SIG-M5 treated with dmso at 0.1 percent for 504 hours (cell line): ENCODE measurements at regions not wholly inside any gene's neighbourhood (a gene's known extent, or its start where the extent isn't known, plus 50 kb on each side); places are given as distances from the start of the nearest gene placed in this dataset.

Experiments
- DNase-seq: peaks from one replicate; lab custom pipeline; 2025; ENCODE audit not compliant: unreplicated experiment; lab: John Stamatoyannopoulos, UW

DNA sequence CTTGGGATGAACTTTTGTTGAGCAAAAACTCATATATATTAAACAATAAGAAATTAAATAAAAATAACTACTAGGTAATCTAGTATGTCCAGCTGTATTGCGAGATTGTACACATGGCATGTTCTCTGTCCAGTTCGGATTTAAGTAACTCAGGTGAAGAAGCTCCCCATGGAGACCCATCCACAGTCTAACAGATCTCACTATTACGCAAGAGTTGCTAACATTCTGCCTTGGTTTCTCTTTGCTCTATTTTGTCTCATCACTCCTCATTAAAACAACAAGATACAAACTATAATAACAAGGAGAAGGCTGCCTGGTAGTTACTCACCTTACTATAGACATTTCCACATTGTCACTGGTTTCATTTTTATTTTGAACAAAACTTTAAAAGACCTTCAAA lies 1372.3 kb upstream of the CELF2 start:
- DNase-seq: no peak

GRCh38 chr10:9645928-9646600 lies 1371.6 kb upstream of the CELF2 start:
- DNase-seq: no peak

GRCh38 chr10:9654261-9654660 lies 1363.4 kb upstream of the CELF2 start:
- DNase-seq: no peak

DNA sequence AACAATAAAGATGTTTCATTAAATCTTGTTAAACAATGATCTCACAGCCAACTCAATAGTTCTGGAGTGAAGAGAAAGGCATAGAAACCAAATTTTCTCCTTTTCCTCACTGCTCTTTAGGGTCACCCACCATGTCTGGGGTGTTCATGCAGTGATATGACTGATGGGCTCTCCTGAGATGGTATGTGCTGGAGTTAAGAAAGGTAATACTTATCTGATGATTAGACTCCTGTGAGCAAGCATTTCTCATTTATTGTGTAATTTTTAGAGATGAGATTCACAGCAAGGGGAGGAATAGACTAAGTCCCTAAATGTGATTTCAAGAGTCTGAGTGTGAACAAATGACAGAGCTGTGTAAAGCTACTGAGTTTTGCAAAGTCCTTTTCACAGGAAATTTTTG lies 1361.3 kb upstream of the CELF2 start:
- DNase-seq: no peak

DNA sequence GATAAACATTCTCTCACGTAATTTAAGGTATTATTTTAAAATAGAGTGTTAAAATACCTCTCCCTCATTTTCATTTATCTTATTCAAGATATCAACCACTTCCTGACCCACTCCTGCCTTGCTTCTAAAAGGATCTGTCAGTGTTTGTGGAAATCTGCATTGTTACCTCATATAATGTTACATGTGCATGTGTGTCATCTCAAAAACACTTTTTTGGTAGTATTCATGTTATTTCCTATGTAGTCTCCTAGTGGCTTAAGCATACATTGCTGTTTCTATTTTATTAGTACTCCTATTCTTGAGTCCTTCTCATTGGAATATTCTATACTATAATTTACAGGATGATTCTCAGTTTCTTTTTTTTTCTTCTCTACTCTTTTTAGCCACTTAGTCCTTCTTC lies 1360.7 kb upstream of the CELF2 start:
- no peak for DNase-seq

- DNase-seq: no peak
Observed at GRCh38 chr10:9657530-9657929, 1360.1 kb upstream of the CELF2 start.

GRCh38 chr10:9668411-9668810 lies 1349.3 kb upstream of the CELF2 start:
- no peak for DNase-seq

GRCh38 chr10:9670911-9671310 lies 1346.8 kb upstream of the CELF2 start:
- no peak for DNase-seq

DNA sequence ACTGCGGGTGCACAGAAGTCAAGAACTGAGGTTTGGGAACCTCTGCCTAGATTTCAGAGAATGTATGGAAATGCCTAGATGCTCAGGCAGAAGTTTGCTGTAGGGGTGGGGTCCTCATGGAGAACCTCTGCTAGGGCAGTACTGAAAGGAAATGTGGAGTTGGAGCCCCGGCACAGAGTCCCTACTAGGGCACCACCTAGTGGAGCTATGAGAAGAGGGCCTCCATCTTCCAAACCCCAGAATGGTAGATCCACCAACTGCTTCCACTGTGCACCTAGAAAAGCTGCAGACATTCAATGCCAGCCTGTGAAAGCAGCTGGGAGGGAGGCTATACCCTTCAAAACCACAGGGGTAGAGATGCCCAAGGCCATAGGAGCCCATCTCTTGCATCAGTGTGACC lies 1336.0 kb upstream of the CELF2 start:
- no peak for DNase-seq

DNA sequence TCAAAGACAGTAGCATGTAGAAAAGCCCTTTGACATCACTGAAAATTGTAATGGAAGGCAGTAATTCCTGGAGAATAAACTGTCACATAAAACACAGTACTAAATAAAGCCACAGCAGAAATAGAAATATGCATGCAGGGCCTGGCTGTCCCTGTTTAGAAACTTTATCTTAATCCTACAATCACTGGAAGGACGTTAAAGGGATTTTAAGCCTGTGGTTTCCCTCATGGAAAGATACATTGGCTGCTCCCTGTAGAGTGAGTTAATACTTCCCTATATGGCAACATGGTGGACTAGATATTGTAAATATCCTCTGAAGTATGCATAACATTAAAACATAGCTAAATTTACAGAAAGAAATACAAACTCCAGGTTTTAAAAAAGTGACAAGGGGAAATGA lies 1334.9 kb upstream of the CELF2 start:
- DNase-seq: no peak

DNA sequence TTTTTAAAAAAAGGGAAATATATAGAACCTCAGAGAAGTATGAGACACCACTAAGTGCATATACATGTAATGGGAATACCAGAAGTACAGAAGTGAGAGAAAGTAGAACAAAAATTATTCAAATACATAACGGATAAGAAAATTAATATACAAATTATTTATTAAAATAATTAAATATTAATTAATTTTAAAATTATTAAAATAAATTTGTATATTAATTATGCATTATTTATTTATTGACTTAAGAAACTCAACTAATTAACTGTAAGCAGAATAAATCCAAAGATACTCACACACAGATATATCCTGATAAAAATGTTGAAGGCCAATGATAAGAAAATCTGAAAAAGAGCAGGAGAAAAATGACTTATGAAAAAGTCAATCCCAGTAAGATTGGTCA lies 1333.5 kb upstream of the CELF2 start:
- no peak for DNase-seq

DNA sequence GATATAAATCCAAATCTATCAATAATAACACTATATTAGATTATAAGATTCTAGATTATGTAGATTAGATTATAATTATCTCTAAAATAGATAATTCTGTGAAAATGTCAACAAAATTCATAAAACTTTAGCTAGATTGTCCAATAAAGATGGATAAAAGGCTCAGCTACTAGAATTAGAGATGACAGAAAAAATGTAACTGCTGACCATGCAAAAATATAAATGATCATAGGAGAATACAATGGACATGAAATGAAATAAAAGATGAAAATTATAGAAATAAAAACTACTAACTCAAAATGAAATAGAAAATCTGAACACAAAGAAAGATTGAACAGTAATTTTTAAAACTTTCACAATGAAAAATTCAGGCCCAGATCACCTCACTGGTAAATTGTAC lies 1332.1 kb upstream of the CELF2 start:
- no peak for DNase-seq

- DNase-seq: no peak
Observed at GRCh38 chr10:9688711-9689110, 1329.0 kb upstream of the CELF2 start.

GRCh38 chr10:9707216-9707615 lies 1310.5 kb upstream of the CELF2 start:
- no peak for DNase-seq

DNA sequence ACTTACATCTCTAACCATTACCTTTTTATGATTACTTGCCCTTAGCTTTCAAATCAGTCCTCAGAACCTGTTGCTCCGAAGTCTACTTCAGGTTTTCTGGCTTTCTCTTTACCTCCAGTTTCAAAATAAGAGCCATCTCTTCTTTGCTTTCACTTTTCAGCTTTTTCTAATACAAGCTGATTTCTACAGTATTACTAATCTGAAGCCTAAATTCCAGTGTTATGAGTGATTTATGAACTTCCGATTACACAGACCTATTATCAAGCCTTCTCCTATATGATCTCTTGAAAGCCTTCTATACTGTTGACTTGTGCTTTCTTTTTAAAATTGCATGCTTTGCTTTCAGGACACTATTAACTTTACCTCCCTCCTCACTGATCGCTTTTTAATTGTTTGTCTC lies 1307.8 kb upstream of the CELF2 start:
- DNase-seq: no peak

DNA sequence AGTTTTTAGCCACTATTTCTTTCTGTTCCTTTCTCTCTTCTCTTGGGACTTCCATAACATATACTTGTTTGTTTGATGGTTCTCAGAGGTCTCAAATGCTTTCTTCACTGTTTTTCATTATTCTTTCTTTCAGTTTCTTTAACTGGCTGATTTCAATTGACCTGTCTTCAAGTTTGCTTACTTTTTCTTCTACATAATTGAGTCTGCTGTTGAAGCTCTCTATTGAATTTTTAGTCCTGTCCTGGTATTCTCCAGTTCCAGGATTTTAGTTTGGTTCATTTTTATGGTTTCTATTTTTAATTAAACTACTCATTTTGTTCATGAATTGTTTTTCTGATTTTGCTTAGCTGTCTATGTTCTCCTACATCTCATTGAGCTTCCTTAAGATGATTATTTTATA lies 1305.3 kb upstream of the CELF2 start:
- no peak for DNase-seq

DNA sequence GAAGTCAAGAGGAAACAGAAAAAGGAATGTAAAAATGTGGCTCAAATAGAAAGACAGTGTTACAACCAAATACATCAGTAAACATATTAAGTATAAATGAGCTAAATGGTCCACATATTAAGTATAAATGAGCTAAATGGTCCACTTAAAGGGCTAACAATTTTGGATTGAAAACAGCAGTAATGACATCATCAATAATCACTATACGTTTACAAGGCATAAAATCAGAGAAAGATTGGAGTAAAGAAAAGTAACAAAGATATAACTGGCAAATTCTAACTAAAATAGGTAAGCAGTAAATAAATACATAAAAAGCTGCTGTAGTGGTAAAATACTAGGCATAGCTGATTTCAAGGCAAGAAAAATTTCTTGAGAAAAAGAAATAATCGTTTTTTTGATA lies 1298.4 kb upstream of the CELF2 start:
- no peak for DNase-seq

- no peak for DNase-seq
Observed at GRCh38 chr10:9733766-9734165, 1283.9 kb upstream of the CELF2 start.

DNA sequence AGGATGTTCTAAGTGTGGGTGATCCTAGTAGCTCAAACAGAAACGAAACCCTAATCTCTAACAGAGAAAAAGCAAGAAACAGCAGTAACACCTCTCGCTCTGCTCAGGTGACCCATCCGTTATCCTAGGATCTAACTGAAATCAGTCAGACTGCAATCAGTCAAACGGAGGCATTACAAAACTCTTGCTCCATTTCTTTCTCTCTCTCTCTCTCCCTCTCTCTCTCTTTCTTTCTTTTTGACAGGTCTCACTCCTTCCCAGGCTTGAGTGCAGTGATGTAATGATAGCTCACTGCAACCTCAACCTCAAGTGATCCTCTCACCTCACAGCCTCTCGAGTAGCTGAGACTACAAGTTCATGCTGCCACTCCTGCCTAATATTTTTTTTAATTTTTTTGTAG lies 1283.5 kb upstream of the CELF2 start:
- DNase-seq: no peak

GRCh38 chr10:9735731-9736130 lies 1281.9 kb upstream of the CELF2 start:
- no peak for DNase-seq

- DNase-seq: no peak
Observed at GRCh38 chr10:9743639-9744038, 1274.0 kb upstream of the CELF2 start.

DNA sequence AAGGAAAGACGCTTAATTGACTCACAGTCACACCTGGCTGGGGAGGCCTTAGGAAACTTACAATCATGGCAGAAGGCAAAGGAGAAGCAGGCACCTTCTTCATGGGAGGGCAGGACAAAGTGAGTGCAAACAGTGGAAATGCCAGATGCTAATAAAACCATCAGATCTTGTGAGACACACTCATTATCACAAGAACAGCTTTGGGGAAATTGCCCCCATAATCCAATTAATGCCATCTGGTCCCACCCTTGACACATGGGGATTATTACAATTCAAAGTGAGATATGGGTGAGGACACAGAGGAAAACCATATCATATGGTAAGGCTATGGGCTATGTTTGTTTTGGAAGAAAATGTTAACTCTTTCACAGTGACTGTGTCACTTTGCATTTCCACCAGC lies 1272.5 kb upstream of the CELF2 start:
- DNase-seq: no peak

DNA sequence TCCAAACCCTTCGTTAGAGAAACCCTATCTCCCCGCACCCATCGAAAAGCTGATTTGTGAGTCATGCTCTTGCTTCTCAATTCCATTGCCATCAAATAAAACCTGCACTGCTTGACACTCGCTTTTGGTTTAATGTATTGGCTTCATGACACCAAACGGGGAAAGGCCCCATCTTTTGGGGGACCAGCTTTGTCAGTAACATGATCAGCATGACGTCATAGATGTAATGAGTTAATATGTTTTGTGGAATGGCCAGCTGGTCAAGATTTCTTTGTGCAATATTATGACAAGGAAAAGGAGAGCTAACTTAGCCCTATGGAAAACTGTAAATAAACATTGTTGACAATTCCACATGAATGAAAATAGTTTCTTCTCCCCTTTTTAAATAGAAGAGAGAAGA lies 1260.5 kb upstream of the CELF2 start:
- DNase-seq: no peak

GRCh38 chr10:9759596-9759995 lies 1258.1 kb upstream of the CELF2 start:
- no peak for DNase-seq
